ENCODE measurements at regions not wholly inside any gene's neighbourhood (a gene's known extent, or its start where the extent isn't known, plus 50 kb on each side); places are given as distances from the start of the nearest gene placed in this dataset.

DNA sequence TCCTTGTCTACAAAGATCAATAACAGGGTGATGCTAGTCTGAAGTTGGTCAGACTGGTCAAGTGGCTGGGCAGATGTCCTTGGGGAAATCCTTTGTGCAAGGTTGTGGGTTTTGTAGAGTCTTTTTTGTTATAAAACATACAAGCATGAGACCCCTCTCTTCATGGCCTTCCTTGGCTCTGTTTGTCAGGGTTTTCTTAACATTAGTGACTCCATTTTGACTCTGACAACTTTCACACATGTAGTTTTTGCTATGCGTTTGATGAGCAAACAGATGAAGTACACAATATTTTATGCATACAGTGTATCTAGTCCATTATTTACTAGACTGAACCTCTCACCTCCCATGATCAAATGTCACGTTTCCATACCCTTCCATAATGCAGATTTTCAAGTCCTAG is 151.2 kb upstream of the KLF7 start:
- CTCF ChIA-PET, result interaction anchor here (0.6 kb wide), 1 partner anchor 63 kb away, joined by 3 read pairs; no protein-coding TSS in a partner anchor

More for the DNA sequence above, 151.2 kb upstream of the KLF7 start:
- Histone ChIP-seq H3K14ac (replicated peaks; ENCODE audit: low read depth, low read length) (no peak overlapping the region), H3K4me2 (ENCODE audit: low read depth, low read length) (no peak overlapping the region), H3K27ac (ENCODE audit: insufficient read depth, low read length) (no peak overlapping the region), H4K20me1 (ENCODE audit: insufficient read depth, low read length) (no peaks in the 10 kb centered on the region), H2AK9ac (replicated peaks; ENCODE audit: low read depth, low read length, poor library complexity) (no peak overlapping the region), H2BK5ac (ENCODE audit: low read depth, low read length, poor library complexity, severe bottlenecking) (no peak overlapping the region), H3K4me3 (ENCODE audit: insufficient read depth, low read depth, low read length) (no peak overlapping the region), H3K23ac (ENCODE audit: low read depth, low read length) (no peak overlapping the region), H2AFZ (replicated peaks; ENCODE audit: low read length, poor library complexity) (no peak overlapping the region), H3K56ac (ENCODE audit: extremely low read depth, insufficient read depth, low read length) (no peak overlapping the region), H3K36me3 (ENCODE audit: control insufficient read depth, insufficient read depth, low read length) (no peaks in the 10 kb centered on the region), H3K9ac (ENCODE audit: low read depth, low read length) (no peak overlapping the region), H3K4me1 (ENCODE audit: control insufficient read depth, insufficient read depth, low read length) (peaks cover 6% of the 10 kb centered on the region), H2AK5ac (ENCODE audit: low read depth, low read length) (no peak overlapping the region), H4K5ac (ENCODE audit: low read depth, low read length) (no peak overlapping the region), H3K9me1 (ENCODE audit: insufficient read depth, low read length) (peaks cover 1% of the 10 kb centered on the region; the same call in 1 of the 2 replicates), H4K8ac (ENCODE audit: low read depth in 2 of 2, low read length in 2 of 2) (no peak overlapping the region), H3K79me1 (ENCODE audit: low read depth in 1 of 2, low read length in 2 of 2) (no peaks in the 10 kb centered on the region), H3K9me3 (ENCODE audit: control insufficient read depth, insufficient read depth, low read length) (no peaks in the 10 kb centered on the region), H3K27me3 (ENCODE audit: control insufficient read depth, insufficient read depth, low read length) (no peaks in the 10 kb centered on the region), H3K18ac (ENCODE audit: low read depth, low read length) (no peak overlapping the region), H4K91ac (ENCODE audit: insufficient read depth, low read depth, low read length) (no peak overlapping the region), H2BK120ac (ENCODE audit: low read depth, low read length) (no peak overlapping the region), H2BK20ac (ENCODE audit: low read depth, low read length) (no peak overlapping the region), H2BK15ac (ENCODE audit: low read depth, low read length) (no peak overlapping the region), H3K4ac (ENCODE audit: low read depth, low read length) (no peak overlapping the region)
- no CpG with 5 or more reads among the region's 2 CpGs for WGBS, 2 experiments (ENCODE audit: extremely low coverage in 2 of 2, insufficient read length in 1 of 2)
- dilution Hi-C loops (cut with HindIII; ENCODE audit: low sequenced_read_pairs, unreplicated experiment), result no loop called here
- ATAC-seq (ENCODE audit: low read depth) (no peak), DNase-seq (no peak)
- in situ Hi-C loops (cut with MboI; ENCODE audit: low sequenced_read_pairs), result no loop called here
- TF ChIP-seq BHLHE40 (IDR thresholded peaks at IDR 0.05; ENCODE audit: low read depth, low read length), result no peak
- TF ChIP-seq, protein P1, sequence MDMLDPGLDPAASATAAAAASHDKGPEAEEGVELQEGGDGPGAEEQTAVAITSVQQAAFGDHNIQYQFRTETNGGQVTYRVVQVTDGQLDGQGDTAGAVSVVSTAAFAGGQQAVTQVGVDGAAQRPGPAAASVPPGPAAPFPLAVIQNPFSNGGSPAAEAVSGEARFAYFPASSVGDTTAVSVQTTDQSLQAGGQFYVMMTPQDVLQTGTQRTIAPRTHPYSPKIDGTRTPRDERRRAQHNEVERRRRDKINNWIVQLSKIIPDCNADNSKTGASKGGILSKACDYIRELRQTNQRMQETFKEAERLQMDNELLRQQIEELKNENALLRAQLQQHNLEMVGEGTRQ (IDR thresholded peaks at IDR 0.05; ENCODE audit: low read depth, low read length), result no peak
- TF ChIP-seq NFE2L2 (IDR thresholded peaks at IDR 0.05; ENCODE audit: low read depth, low read length), result no peak
- TF ChIP-seq, protein P2, sequence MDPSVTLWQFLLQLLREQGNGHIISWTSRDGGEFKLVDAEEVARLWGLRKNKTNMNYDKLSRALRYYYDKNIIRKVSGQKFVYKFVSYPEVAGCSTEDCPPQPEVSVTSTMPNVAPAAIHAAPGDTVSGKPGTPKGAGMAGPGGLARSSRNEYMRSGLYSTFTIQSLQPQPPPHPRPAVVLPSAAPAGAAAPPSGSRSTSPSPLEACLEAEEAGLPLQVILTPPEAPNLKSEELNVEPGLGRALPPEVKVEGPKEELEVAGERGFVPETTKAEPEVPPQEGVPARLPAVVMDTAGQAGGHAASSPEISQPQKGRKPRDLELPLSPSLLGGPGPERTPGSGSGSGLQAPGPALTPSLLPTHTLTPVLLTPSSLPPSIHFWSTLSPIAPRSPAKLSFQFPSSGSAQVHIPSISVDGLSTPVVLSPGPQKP (IDR thresholded peaks at IDR 0.05; ENCODE audit: borderline replicate concordance, low read depth, low read length), result no peak
- no peak for TF ChIP-seq POLR2A (IDR thresholded peaks at IDR 0.05; ENCODE audit: low read depth, low read length)
- TF ChIP-seq RCOR1 (IDR thresholded peaks at IDR 0.05; ENCODE audit: insufficient replicate concordance, low read length), result no peak
- no peak for TF ChIP-seq RAD21 (IDR thresholded peaks at IDR 0.05; ENCODE audit: low read length)
- TF ChIP-seq CHD1 (IDR thresholded peaks at IDR 0.05; ENCODE audit: low read depth, low read length), result no peak
- no peak for TF ChIP-seq MXI1 (IDR thresholded peaks at IDR 0.05; ENCODE audit: borderline replicate concordance, low read depth, low read length)
- no peak for TF ChIP-seq MAFK (IDR thresholded peaks at IDR 0.05; ENCODE audit: low read depth, low read length)
- TF ChIP-seq CTCF (conservative IDR thresholded peaks at IDR 0.05; ENCODE audit: low read depth, low read length), result no peak
- TF ChIP-seq CEBPB (IDR thresholded peaks at IDR 0.05; ENCODE audit: low read depth, low read length), result no peak
- no peak for TF ChIP-seq MAZ (IDR thresholded peaks at IDR 0.05; ENCODE audit: borderline replicate concordance, low read depth, low read length)
- no peak for TF ChIP-seq RFX5 (IDR thresholded peaks at IDR 0.05; ENCODE audit: low read depth, low read length)
- TF ChIP-seq FOS (IDR thresholded peaks at IDR 0.05; ENCODE audit: low read depth, low read length), result no peak
- no TSS peak for BruUV-seq (replicated peaks)
- intact Hi-C loops (cut with micrococcal nuclease), result no loop called here
- POLR2A ChIA-PET (ENCODE audit: unreplicated experiment), result no interaction called here

Measured in IMR-90 (cell line).